HG02870 (cell line): ENCODE measurements at regions not wholly inside any gene's neighbourhood (a gene's known extent, or its start where the extent isn't known, plus 50 kb on each side); places are given as distances from the start of the nearest gene placed in this dataset.

Experiments used
- ATAC-seq: cut with Tn5 transposase; IDR thresholded peaks from one replicate; pipeline ENCODE4 v1.9.1; 2021; ENCODE audit warnings: mild to moderate bottlenecking, moderate library complexity; ENCODE audit not compliant: unreplicated experiment

DNA sequence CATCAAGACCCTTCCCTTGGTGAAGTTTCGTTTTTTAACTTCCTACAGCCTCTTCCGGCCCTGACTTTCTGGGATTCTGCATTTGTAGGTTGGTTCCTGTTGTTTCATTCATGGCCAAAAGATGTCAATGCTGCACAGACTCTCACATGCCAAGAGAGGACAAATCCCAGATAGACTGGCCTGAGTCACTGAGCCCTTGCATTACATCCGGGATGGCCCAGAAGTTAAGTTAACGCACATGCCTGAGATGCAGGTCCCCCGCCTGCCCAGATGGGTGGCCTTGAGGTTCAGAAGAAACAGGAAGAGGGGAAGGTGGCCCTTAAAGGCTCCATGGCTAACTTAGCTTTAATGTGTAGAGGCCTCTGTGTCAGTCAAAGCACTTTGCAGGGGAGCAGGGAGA lies 51.6 kb upstream of the SRGAP3 start:
- no peak for ATAC-seq

- ATAC-seq = no peak
Measured at GRCh38 chr3:9301798-9302197, 52.4 kb upstream of the SRGAP3 start.

DNA sequence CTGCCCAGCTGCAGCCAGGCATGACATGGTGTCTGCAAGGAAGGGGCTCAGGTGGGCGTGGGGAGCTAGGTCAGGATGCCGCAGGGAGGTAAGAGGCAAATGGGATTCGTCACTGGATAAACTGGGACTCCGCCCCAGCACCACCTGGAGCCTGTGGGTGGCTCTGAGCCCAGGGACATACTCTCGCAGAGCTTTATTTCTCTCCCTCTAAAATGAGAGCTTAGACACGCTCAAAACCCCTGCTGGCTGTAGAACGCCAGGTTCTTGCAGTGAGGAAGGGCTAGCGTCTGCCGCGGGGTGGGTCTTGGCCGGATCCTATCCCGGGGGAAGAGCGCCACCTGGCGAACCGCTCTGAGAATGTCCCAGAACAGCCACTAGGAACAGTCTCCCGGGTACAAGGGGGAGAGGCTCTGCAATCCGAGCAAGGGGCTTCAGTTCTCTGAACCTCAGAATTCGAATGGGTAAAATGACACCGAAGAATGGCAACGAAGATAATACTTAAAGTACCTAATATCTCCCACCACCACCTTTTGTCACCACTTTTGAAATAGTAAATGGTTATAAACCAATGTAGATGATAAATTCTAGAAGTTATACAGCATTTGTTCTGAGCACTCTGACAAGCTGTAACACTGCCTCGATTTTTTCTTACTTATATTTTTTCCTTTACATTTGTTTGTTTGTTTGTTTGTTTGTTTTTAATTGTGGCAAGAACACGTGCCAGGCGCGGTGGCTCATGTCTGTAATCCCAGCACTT lies 53.2 kb upstream of the SRGAP3 start:
- peak; percentile 92 for ATAC-seq

DNA sequence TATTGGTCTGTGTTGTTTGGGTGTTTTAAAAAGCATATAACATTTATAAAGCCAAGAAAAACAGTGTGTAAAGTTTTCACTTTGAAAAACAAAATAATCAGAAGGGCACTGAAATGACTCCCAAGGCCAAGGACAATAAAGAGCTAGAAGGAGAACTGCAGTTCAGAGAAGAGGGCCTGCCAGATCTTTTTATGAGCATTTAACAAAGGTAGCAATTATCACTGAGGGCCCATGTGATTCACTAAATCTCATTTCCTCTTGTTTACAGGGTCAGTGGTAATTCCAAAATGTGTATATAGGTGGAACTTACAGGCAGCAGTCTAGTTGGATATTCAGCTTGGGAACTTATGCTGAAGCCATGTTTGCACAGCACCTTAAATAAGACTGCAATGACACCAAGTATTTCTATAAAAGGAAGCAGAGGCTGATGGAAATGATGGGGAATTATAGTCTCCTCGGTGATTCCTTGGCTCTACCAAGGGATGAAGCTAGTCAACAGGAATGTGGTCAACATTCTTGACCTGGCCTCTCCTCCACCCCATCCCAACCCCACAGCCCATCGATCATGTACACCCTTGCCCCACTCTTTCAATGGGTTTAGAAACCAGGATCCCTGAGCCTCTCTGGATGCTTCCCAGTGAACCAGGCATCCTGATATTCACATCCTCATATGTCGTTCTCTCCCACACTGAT lies 54.4 kb upstream of the THUMPD3 start:
- ATAC-seq = no peak

DNA sequence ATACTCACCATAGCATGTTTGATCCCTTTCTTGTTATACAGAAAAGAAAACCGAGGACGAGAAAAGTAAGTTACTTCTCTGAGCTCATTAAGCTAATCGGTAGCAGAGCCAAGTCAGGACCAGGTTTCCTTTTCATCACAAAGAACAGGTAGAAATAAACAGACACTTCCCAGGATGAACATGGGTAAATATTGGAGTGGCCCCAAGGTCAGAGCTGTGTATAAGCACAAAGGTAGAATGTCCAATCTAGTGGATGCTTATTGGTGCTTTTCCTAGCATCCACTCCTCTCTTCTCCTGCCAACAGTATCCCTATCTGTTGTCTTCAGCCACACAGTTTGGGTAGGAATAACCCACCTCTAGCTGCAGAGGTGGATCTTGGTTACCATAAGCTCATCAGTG lies 52.8 kb upstream of the THUMPD3 start:
- no peak for ATAC-seq

GRCh38 chr3:9311228-9311627 lies 51.6 kb upstream of the THUMPD3 start:
- ATAC-seq = no peak
